ENCODE measurements at regions not wholly inside any gene's neighbourhood (a gene's known extent, or its start where the extent isn't known, plus 50 kb on each side); places are given as distances from the start of the nearest gene placed in this dataset.

DNA sequence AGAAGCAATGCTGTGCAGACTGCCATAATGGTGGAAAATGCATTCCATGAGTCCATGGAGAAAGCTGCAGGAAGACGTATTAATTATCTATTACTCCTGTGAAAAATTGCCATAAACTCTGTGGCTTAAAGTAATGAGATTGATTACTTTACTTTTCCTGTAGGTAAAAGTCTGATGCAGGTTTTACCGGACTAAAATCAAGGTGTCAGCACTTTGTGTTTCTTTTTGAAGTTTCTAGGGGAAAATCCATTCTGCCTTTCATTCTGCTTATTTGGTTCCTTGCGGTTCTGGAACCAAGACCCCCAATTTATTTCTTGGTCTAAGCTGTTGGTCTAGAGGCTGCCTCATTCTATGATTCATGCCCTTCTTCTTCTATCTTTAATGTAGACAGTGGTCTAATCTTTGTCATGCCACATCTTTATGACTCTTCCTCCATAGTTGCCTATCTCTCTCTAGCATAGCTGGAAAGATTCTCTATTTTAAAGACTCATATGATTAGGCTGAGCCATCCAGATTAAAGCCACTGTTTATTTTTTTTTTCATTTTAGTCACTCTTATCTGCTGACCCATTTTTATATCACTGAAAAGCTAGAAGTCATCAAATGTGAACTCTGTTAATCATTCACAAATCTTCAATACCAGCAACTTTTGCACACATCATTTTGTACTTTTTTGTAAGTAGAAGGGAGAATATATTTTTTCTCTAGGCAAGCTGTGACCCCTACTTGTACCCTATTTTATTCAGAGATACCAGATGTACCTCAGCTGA lies 2056.4 kb downstream of the PCDH7 start:
- H2AFZ ChIP-seq = no peak overlapping the region
- no peaks in the 10 kb centered on the region for H4K20me1 ChIP-seq (ENCODE audit: insufficient read depth)
- no peak overlapping the region for H3K4me2 ChIP-seq (ENCODE audit: unreplicated experiment)
- no peak for TF ChIP-seq EZH2phosphoT487 (IDR thresholded peaks at IDR 0.05; ENCODE audit: insufficient read depth, low read depth)
- TF ChIP-seq EZH2 (IDR thresholded peaks at IDR 0.05; ENCODE audit: insufficient read depth, poor library complexity, severe bottlenecking) = no peak
- no peak for DNase-seq
- H3K4me1 ChIP-seq (ENCODE audit: insufficient read depth) = no peaks in the 10 kb centered on the region
- no peak overlapping the region for H3K9ac ChIP-seq
- no peaks in the 10 kb centered on the region for H3K27me3 ChIP-seq (replicated peaks; ENCODE audit: insufficient read depth)
- no peaks in the 10 kb centered on the region for H3K79me2 ChIP-seq (ENCODE audit: insufficient read depth)
- in situ Hi-C loops (cut with MboI) = no loop called here
- H3K9me2 ChIP-seq (ENCODE audit: insufficient read depth) = no peaks in the 10 kb centered on the region
- H3F3A ChIP-seq (ENCODE audit: insufficient read depth) = no peaks in the 10 kb centered on the region
- no peak overlapping the region for H3K27ac ChIP-seq
- H3K36me3 ChIP-seq (ENCODE audit: low read depth) = no peaks in the 10 kb centered on the region
- WGBS, 2 experiments (ENCODE audit: low coverage in 1 of 2, low lambda C conversion rate in 2 of 2, missing lambda C conversion rate in 2 of 2) = 45 to 49% methylated on average over 3 of the region's 3 CpGs
- H3K4me3 ChIP-seq = no peak overlapping the region
- no peaks in the 10 kb centered on the region for H3K9me3 ChIP-seq (ENCODE audit: low read depth)

- no peaks in the 10 kb centered on the region for H3K9me2 ChIP-seq (ENCODE audit: insufficient read depth)
- no peak overlapping the region for H3K4me3 ChIP-seq
- no peaks in the 10 kb centered on the region for H3K79me2 ChIP-seq (ENCODE audit: insufficient read depth)
- no peaks in the 10 kb centered on the region for H3K27me3 ChIP-seq (replicated peaks; ENCODE audit: insufficient read depth)
- 65 to 74% methylated on average over 1 of the region's 1 CpG for WGBS, 2 experiments (ENCODE audit: low coverage in 1 of 2, low lambda C conversion rate in 2 of 2, missing lambda C conversion rate in 2 of 2)
- H3K36me3 ChIP-seq (ENCODE audit: low read depth) = no peaks in the 10 kb centered on the region
- no peaks in the 10 kb centered on the region for H3F3A ChIP-seq (ENCODE audit: insufficient read depth)
- H2AFZ ChIP-seq = no peak overlapping the region
- in situ Hi-C loops (cut with MboI) = no loop called here
- no peak for DNase-seq
- H3K9ac ChIP-seq = no peak overlapping the region
- no peaks in the 10 kb centered on the region for H3K9me3 ChIP-seq (ENCODE audit: low read depth)
- no peak overlapping the region for H3K27ac ChIP-seq
- H3K4me2 ChIP-seq (ENCODE audit: unreplicated experiment) = no peak overlapping the region
- H4K20me1 ChIP-seq (ENCODE audit: insufficient read depth) = no peaks in the 10 kb centered on the region
- TF ChIP-seq EZH2phosphoT487 (IDR thresholded peaks at IDR 0.05; ENCODE audit: insufficient read depth, low read depth) = no peak
- no peak for TF ChIP-seq EZH2 (IDR thresholded peaks at IDR 0.05; ENCODE audit: insufficient read depth, poor library complexity, severe bottlenecking)
- no peaks in the 10 kb centered on the region for H3K4me1 ChIP-seq (ENCODE audit: insufficient read depth)
Measured at GRCh38 chr4:32778025-32778424, 2057.9 kb downstream of the PCDH7 start.

DNA sequence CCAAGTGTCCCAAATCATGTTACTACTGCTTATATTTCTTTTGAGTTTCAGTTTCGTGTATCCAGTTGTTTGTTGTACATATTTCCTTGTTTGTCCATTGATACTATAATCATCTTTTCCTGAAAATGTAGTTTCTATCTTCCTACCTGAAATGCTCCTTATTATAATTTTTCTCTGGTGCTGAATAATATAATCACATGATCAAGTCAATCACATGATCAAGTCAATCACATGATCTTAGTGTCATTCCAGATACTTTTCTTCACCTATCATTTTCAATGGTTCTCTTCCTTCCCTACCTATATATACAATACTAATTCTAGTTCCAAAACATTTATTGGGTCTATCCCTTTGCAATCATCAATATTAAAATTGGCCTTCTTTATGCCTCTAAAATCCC lies 2058.8 kb downstream of the PCDH7 start:
- Histone ChIP-seq H3K4me3 (no peak overlapping the region), H3K4me1 (ENCODE audit: insufficient read depth) (no peaks in the 10 kb centered on the region), H3K9me2 (ENCODE audit: insufficient read depth) (no peaks in the 10 kb centered on the region), H2AFZ (no peak overlapping the region), H4K20me1 (ENCODE audit: insufficient read depth) (no peaks in the 10 kb centered on the region), H3K79me2 (ENCODE audit: insufficient read depth) (no peaks in the 10 kb centered on the region), H3K36me3 (ENCODE audit: low read depth) (no peaks in the 10 kb centered on the region), H3K9ac (no peak overlapping the region), H3K27me3 (replicated peaks; ENCODE audit: insufficient read depth) (no peaks in the 10 kb centered on the region), H3K4me2 (ENCODE audit: unreplicated experiment) (no peak overlapping the region), H3K27ac (no peak overlapping the region), H3K9me3 (ENCODE audit: low read depth) (no peaks in the 10 kb centered on the region), H3F3A (ENCODE audit: insufficient read depth) (no peaks in the 10 kb centered on the region)
- 18 to 29% methylated on average over 1 of the region's 1 CpG for WGBS, 2 experiments (ENCODE audit: low coverage in 1 of 2, low lambda C conversion rate in 2 of 2, missing lambda C conversion rate in 2 of 2)
- TF ChIP-seq EZH2phosphoT487 (IDR thresholded peaks at IDR 0.05; ENCODE audit: insufficient read depth, low read depth) (no peak), EZH2 (IDR thresholded peaks at IDR 0.05; ENCODE audit: insufficient read depth, poor library complexity, severe bottlenecking) (no peak)
- in situ Hi-C loops (cut with MboI) = no loop called here
- no peak for DNase-seq

DNA sequence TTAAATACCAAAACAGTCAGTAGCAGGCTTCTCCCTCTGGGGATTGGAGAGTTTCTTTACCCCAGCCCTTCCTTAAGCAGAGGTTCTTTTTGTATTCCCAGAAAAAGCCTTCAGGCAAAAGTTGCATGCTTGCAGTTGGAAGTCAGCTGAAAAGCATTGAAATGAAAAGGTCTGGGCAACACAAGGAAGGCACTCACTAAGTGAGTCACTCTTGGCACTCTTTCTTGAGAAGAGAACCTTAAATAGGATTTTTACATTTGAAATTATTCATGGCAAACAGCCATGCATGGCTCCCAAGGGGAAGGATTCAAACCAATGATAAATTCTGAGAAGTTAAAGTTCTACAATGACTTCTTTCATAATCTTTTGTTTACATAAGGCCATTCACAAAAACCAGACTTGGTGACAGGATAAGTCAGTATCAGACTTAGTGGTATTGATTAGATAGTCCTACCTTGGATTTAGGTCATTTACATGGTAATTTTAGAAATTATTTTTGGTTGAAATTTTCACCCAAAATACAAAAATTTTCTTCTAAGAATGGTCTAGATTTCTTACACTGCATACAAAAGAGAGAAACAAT lies 2068.9 kb downstream of the PCDH7 start:
- Histone ChIP-seq H2AFZ (no peak overlapping the region), H3F3A (ENCODE audit: insufficient read depth) (no peaks in the 10 kb centered on the region), H3K9ac (no peak overlapping the region), H3K36me3 (ENCODE audit: low read depth) (no peaks in the 10 kb centered on the region), H3K4me3 (no peak overlapping the region), H3K27me3 (replicated peaks; ENCODE audit: insufficient read depth) (no peaks in the 10 kb centered on the region), H3K9me3 (ENCODE audit: low read depth) (no peaks in the 10 kb centered on the region), H3K79me2 (ENCODE audit: insufficient read depth) (no peaks in the 10 kb centered on the region), H3K9me2 (ENCODE audit: insufficient read depth) (no peaks in the 10 kb centered on the region), H4K20me1 (ENCODE audit: insufficient read depth) (no peaks in the 10 kb centered on the region), H3K27ac (no peak overlapping the region), H3K4me2 (ENCODE audit: unreplicated experiment) (no peak overlapping the region), H3K4me1 (ENCODE audit: insufficient read depth) (no peaks in the 10 kb centered on the region)
- in situ Hi-C loops (cut with MboI) = no loop called here
- no peak for TF ChIP-seq EZH2 (IDR thresholded peaks at IDR 0.05; ENCODE audit: insufficient read depth, poor library complexity, severe bottlenecking)
- peak; percentile 45 for DNase-seq
